ENCODE measurements at regions not wholly inside any gene's neighbourhood (a gene's known extent, or its start where the extent isn't known, plus 50 kb on each side); places are given as distances from the start of the nearest gene placed in this dataset.

DNA sequence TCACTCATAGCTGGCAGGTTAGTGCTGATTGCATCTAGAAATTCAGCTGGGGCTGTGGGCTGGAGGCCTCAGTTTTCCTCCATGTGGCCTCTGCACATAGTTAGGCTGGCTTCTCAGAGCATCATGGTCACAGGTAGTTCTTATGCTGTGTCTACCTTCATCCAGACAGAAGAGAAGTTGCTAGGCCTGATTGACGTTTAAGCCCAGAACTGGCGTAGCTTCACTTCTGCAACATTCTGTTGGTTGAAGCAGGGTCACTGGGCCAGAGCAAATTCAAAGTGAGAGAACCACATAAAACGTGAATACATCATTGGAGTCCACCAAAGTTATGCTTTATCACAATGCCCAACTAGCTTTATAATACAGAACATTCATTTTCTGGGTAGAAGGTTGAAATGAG is 116.0 kb downstream of the SPP2 start:
- H3K4me3 ChIP-seq (replicated peaks; ENCODE audit: low read depth, low read length) = no peak overlapping the region
- no peak for DNase-seq (ENCODE audit: extremely low read depth, low read depth)
- TF ChIP-seq, protein P1, sequence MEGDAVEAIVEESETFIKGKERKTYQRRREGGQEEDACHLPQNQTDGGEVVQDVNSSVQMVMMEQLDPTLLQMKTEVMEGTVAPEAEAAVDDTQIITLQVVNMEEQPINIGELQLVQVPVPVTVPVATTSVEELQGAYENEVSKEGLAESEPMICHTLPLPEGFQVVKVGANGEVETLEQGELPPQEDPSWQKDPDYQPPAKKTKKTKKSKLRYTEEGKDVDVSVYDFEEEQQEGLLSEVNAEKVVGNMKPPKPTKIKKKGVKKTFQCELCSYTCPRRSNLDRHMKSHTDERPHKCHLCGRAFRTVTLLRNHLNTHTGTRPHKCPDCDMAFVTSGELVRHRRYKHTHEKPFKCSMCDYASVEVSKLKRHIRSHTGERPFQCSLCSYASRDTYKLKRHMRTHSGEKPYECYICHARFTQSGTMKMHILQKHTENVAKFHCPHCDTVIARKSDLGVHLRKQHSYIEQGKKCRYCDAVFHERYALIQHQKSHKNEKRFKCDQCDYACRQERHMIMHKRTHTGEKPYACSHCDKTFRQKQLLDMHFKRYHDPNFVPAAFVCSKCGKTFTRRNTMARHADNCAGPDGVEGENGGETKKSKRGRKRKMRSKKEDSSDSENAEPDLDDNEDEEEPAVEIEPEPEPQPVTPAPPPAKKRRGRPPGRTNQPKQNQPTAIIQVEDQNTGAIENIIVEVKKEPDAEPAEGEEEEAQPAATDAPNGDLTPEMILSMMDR (IDR thresholded peaks at IDR 0.05; ENCODE audit: low read depth, low read length, missing control alignments) = no peak

- DNase-seq (ENCODE audit: extremely low read depth, low read depth) = no peak
- TF ChIP-seq, protein P1 (IDR thresholded peaks at IDR 0.05; ENCODE audit: low read depth, low read length, missing control alignments) = no peak
- H3K4me3 ChIP-seq (replicated peaks; ENCODE audit: low read depth, low read length) = no peak overlapping the region
Observed at GRCh38 chr2:234165421-234165820, 114.9 kb downstream of the SPP2 start.

DNA sequence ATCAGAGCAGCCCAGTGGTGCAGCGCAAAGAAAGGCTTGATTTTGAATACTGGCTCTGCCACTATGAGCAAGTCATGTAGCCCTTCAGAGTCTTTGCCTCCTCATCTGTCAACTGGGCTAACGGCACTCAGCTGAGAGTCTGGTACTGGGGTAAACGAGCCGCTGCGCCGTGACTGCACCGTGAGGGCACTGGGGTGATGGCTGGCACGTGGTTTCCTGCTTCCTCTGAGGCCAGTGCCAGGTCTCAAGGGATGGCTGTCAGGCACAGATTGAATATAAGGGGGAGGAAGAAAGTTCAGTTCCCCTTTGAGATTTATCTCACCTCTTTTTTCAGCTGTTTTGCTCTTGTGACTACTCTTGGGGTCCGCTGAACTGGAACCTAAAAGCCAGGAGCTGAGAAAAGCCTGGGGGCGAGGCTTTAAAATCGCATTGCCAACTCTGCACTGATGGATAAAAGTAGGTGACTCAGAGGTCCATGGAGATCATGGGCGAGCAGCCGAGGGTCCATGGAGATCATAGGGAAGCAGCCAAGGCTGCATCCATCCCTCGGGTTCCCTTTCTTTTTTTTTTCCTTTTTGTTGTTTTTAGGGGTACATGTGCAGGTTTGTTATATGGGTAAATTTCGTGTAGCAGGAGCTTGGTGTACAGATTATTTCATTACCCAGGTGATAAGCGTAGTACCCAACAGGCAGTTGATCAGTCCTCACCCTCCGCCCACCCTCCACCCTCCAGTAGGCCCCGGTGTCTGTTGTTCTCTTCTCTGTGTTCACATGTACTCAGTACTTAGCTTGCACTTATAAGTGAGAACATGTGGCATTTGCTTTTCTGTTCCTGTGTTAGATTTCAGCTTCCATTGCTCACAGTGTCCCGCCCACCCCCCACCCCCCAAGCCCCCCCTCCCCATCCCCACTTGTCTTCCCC is 114.3 kb downstream of the SPP2 start:
- DNase-seq (ENCODE audit: extremely low read depth, low read depth) = no peak
- TF ChIP-seq, protein P1 (IDR thresholded peaks at IDR 0.05; ENCODE audit: low read depth, low read length, missing control alignments) = no peak
- H3K4me3 ChIP-seq (replicated peaks; ENCODE audit: low read depth, low read length) = no peak overlapping the region

DNA sequence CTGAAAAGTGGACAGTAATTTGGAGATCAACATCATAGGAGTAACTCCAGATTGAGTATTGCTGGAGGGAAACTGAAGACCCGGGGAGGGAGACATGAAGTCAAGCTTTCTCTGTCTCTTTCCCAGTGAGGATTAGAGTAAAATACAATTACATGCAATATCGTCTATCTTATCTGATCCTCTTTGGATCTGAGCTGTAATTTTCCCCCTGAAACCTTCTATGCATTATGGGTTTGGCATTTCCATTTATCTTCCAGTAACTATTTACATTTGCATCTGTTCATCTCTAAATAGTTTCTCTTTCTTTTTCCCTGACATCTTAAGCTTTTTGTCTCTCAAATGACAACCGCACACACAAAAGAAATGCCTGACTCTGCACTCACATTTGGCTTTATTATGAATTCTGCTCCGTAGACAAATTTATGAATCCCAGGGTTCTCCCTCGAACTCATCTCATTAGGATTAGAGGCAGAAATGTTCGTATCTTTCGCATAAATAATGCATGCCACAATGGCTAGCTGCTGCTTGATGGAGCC is 113.1 kb downstream of the SPP2 start:
- no peak overlapping the region for H3K4me3 ChIP-seq (replicated peaks; ENCODE audit: low read depth, low read length)
- TF ChIP-seq, protein P1 (IDR thresholded peaks at IDR 0.05; ENCODE audit: low read depth, low read length, missing control alignments) = no peak
- no peak for DNase-seq (ENCODE audit: extremely low read depth, low read depth)

- DNase-seq (ENCODE audit: extremely low read depth, low read depth) = no peak
- H3K4me3 ChIP-seq (replicated peaks; ENCODE audit: low read depth, low read length) = no peak overlapping the region
- TF ChIP-seq, protein P1 (IDR thresholded peaks at IDR 0.05; ENCODE audit: low read depth, low read length, missing control alignments) = no peak
Observed at GRCh38 chr2:234162861-234163260, 112.4 kb downstream of the SPP2 start.

GRCh38 chr2:234161932-234162331 is 111.4 kb downstream of the SPP2 start:
- H3K4me3 ChIP-seq (replicated peaks; ENCODE audit: low read depth, low read length) = no peak overlapping the region
- TF ChIP-seq, protein P1 (IDR thresholded peaks at IDR 0.05; ENCODE audit: low read depth, low read length, missing control alignments) = no peak
- DNase-seq (ENCODE audit: extremely low read depth, low read depth) = no peak

Measured in HFF-Myc (cell line).